ENCODE measurements at regions not wholly inside any gene's neighbourhood (a gene's known extent, or its start where the extent isn't known, plus 50 kb on each side); places are given as distances from the start of the nearest gene placed in this dataset.

DNA sequence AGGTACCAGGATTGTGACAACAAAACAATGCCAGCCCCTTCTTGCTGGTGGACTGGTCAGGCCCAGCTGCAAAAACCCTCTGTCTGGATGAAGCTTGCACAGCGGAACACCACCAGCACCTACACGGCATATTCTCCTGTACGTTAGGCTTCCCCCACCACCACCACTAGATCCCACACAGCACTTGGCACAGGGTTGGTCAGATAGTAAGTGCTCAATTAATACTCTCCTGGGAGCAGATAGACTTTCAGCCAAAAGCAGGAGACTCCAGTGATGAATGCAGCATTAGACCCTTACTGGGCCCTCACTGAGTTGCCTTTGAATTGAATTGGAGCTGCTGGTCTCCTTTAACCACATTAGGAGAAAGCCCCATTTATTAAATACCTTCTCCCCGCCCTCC lies 97.9 kb downstream of the CPN2 start:
- no peak for TF ChIP-seq POLR2A (IDR thresholded peaks at IDR 0.05)
- TF ChIP-seq, protein P1, sequence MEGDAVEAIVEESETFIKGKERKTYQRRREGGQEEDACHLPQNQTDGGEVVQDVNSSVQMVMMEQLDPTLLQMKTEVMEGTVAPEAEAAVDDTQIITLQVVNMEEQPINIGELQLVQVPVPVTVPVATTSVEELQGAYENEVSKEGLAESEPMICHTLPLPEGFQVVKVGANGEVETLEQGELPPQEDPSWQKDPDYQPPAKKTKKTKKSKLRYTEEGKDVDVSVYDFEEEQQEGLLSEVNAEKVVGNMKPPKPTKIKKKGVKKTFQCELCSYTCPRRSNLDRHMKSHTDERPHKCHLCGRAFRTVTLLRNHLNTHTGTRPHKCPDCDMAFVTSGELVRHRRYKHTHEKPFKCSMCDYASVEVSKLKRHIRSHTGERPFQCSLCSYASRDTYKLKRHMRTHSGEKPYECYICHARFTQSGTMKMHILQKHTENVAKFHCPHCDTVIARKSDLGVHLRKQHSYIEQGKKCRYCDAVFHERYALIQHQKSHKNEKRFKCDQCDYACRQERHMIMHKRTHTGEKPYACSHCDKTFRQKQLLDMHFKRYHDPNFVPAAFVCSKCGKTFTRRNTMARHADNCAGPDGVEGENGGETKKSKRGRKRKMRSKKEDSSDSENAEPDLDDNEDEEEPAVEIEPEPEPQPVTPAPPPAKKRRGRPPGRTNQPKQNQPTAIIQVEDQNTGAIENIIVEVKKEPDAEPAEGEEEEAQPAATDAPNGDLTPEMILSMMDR (IDR thresholded peaks at IDR 0.05), result no peak
